H1 (cell line): ENCODE measurements at regions not wholly inside any gene's neighbourhood (a gene's known extent, or its start where the extent isn't known, plus 50 kb on each side); places are given as distances from the start of the nearest gene placed in this dataset.

Experiments used
- CTCF ChIA-PET: fragments of 300-600 bp; sonication (Branson Sonifier 250); formaldehyde crosslinking; loops from one replicate; lab custom pipeline; 2021; ENCODE audit not compliant: partially characterized antibody; lab: Charles Lee
- POLR2A ChIA-PET: fragments of 300-600 bp; sonication (Branson Sonifier 250); formaldehyde crosslinking; loops from one replicate; lab custom pipeline; 2021; ENCODE audit warnings: inconsistent platforms; ENCODE audit not compliant: partially characterized antibody; lab: Charles Lee
- DNase-seq, 2 experiments: peaks; one replicate each; pipeline versions ENCODE4 v3.0.0 to v3.0.0-alpha.2; 2010 to 2022; ENCODE audit warnings: low spot score in 2 of 2, low read depth in 1 of 2, mixed read lengths in 1 of 2
- FAIRE-seq: peaks from 2 replicates; lab custom pipeline; 2011; peaks lifted over from hg19 to GRCh38; lab: Jason Lieb, UNC
- H2AFZ ChIP-seq: 2 replicates; pipeline ENCODE4 v1.8.1; 2012; ENCODE audit warnings: low read length, inconsistent platforms
- H2AK5ac ChIP-seq: 2 replicates; pipeline ENCODE4 v1.6.1; 2013; ENCODE audit warnings: low read depth, low read length
- H2BK120ac ChIP-seq: replicated peaks from 2 replicates; pipeline ENCODE3; 2013; ENCODE audit warnings: low read depth, low read length, inconsistent platforms
- H2BK12ac ChIP-seq: 2 replicates; pipeline ENCODE4 v1.6.1; 2013; ENCODE audit warnings: low read depth, low read length
- H2BK15ac ChIP-seq: 2 replicates; pipeline ENCODE4 v1.6.1; 2013; ENCODE audit warnings: low read length
- H2BK20ac ChIP-seq: 2 replicates; pipeline ENCODE4 v1.6.1; 2013; ENCODE audit warnings: low read length
- H2BK5ac ChIP-seq: 2 replicates; pipeline ENCODE4 v1.6.1; 2013; ENCODE audit warnings: low read depth, low read length
- H3K14ac ChIP-seq: 2 replicates; pipeline ENCODE4 v1.6.1; 2013; ENCODE audit warnings: inconsistent platforms; ENCODE audit not compliant: insufficient read length
- H3K18ac ChIP-seq: 2 replicates; pipeline ENCODE4 v1.6.1; 2013; ENCODE audit warnings: low read length; ENCODE audit errors: extremely low read depth
- H3K23ac ChIP-seq: 2 replicates; pipeline ENCODE4 v1.6.1; 2013; ENCODE audit warnings: inconsistent platforms; ENCODE audit not compliant: insufficient read length
- H3K23me2 ChIP-seq: 2 replicates; pipeline ENCODE4 v1.6.1; 2013; ENCODE audit warnings: low read depth, low read length
- H3K27ac ChIP-seq: 2 replicates; pipeline ENCODE4 v1.6.1; 2011; ENCODE audit warnings: low read depth, low read length, inconsistent platforms
- H3K27me3 ChIP-seq, 4 experiments: replicated peaks in 1 of 4; 1 replicate in 1 of 4; 2 replicates in 3 of 4; pipeline versions ENCODE4 v1.6.1 to v1.8.1; 2011 to 2013; ENCODE audit warnings: low read length in 3 of 4, mild to moderate bottlenecking in 3 of 4, inconsistent platforms in 2 of 4, mixed read lengths in 2 of 4, moderate library complexity in 1 of 4; ENCODE audit not compliant: control insufficient read depth in 3 of 4, insufficient read depth in 3 of 4; ENCODE audit errors: extremely low read depth in 1 of 4
- H3K36me3 ChIP-seq, 4 experiments: 2 replicates each; pipeline versions ENCODE4 v1.6.1 to v1.8.1; 2011 to 2013; ENCODE audit warnings: mild to moderate bottlenecking in 4 of 4, low read length in 3 of 4, moderate library complexity in 2 of 4, control low read depth in 1 of 4, inconsistent platforms in 1 of 4; ENCODE audit not compliant: insufficient read depth in 4 of 4, control insufficient read depth in 2 of 4
- H3K4ac ChIP-seq: replicated peaks from 2 replicates; pipeline ENCODE3; 2013; ENCODE audit warnings: low read length, low read depth, mixed read lengths, inconsistent platforms; ENCODE audit not compliant: insufficient read length
- H3K4me1 ChIP-seq, 4 experiments: replicated peaks in 1 of 4; 1 replicate in 1 of 4; 2 replicates in 3 of 4; pipeline versions ENCODE4 v1.6.1 to v1.8.1; 2011 to 2013; ENCODE audit warnings: low read length in 3 of 4, inconsistent platforms in 2 of 4, mixed read lengths in 1 of 4; ENCODE audit not compliant: insufficient read depth in 4 of 4, control insufficient read depth in 3 of 4
- H3K4me2 ChIP-seq, 2 experiments: 2 replicates each; pipeline versions ENCODE4 v1.6.1 to v1.8.1; 2011 to 2013; ENCODE audit warnings: low read depth in 2 of 2, low read length in 2 of 2, control low read depth in 1 of 2, inconsistent platforms in 1 of 2, mild to moderate bottlenecking in 1 of 2; ENCODE audit not compliant: insufficient read depth in 1 of 2
- H3K4me3 ChIP-seq, 4 experiments: fragments of 200-600, 300-600 bp in 1 of 4; sonication (generic), shearing (Covaris generic), sonication (Bioruptor Twin) in 1 of 4; 2 replicates each; pipeline versions ENCODE4 v1.5.1 to v1.8.1; 2011 to 2016; ENCODE audit warnings: low read length in 4 of 4, low read depth in 3 of 4, control low read depth in 2 of 4, inconsistent platforms in 2 of 4, mild to moderate bottlenecking in 2 of 4, mixed read lengths in 1 of 4, moderate library complexity in 1 of 4; ENCODE audit not compliant: insufficient read depth in 2 of 4; ENCODE audit errors: extremely low read depth in 1 of 4
- H3K56ac ChIP-seq: replicated peaks from 2 replicates; pipeline ENCODE3; 2013; ENCODE audit warnings: low read depth, mild to moderate bottlenecking, mixed read lengths, low read length, inconsistent platforms; ENCODE audit not compliant: insufficient read length
- H3K79me1 ChIP-seq: 2 replicates; pipeline ENCODE4 v1.6.1; 2013; ENCODE audit warnings: low read depth, low read length, control low read depth
- H3K79me2 ChIP-seq, 2 experiments: 2 replicates each; pipeline versions ENCODE4 v1.6.1 to v1.8.1; 2012 to 2013; ENCODE audit warnings: low read length in 2 of 2, mild to moderate bottlenecking in 2 of 2, inconsistent platforms in 1 of 2; ENCODE audit not compliant: insufficient read depth in 2 of 2, control insufficient read depth in 1 of 2
- H3K9ac ChIP-seq, 4 experiments: replicated peaks in 1 of 4; 1 replicate in 1 of 4; 2 replicates in 3 of 4; pipeline versions ENCODE4 v1.6.1 to v1.8.1; 2011 to 2013; ENCODE audit warnings: low read depth in 3 of 4, low read length in 3 of 4, control low read depth in 2 of 4, mild to moderate bottlenecking in 2 of 4, moderate library complexity in 2 of 4, inconsistent platforms in 1 of 4; ENCODE audit errors: extremely low read depth in 1 of 4
- H3K9me3 ChIP-seq, 2 experiments: 2 replicates each; pipeline versions ENCODE4 v1.6.1 to v1.8.1; 2012 to 2013; ENCODE audit warnings: mild to moderate bottlenecking in 2 of 2, moderate library complexity in 2 of 2, control low read depth in 1 of 2, inconsistent platforms in 1 of 2, low read depth in 1 of 2, low read length in 1 of 2, mixed read lengths in 1 of 2; ENCODE audit not compliant: insufficient read depth in 2 of 2
- H4K20me1 ChIP-seq, 2 experiments: replicated peaks in 1 of 2; 2 replicates each; pipeline versions ENCODE3 to v1.8.1; 2011 to 2013; ENCODE audit warnings: inconsistent platforms in 2 of 2, low read length in 2 of 2, mild to moderate bottlenecking in 1 of 2; ENCODE audit not compliant: insufficient read depth in 2 of 2, control insufficient read depth in 1 of 2
- H4K5ac ChIP-seq: 2 replicates; pipeline ENCODE4 v1.6.1; 2013; ENCODE audit warnings: low read length, low read depth, mixed read lengths, inconsistent platforms; ENCODE audit not compliant: insufficient read length
- H4K8ac ChIP-seq: 2 replicates; pipeline ENCODE4 v1.8.0; 2013; ENCODE audit warnings: mild to moderate bottlenecking, moderate library complexity, low read length, inconsistent platforms; ENCODE audit not compliant: insufficient read depth; ENCODE audit errors: extremely low read depth
- H4K91ac ChIP-seq: replicated peaks from 2 replicates; pipeline ENCODE3; 2013; ENCODE audit warnings: low read length, mixed read lengths, inconsistent platforms; ENCODE audit not compliant: insufficient read length
- BCL11A ChIP-seq, 2 experiments: IDR thresholded peaks; one replicate each; pipeline ENCODE4 v1.6.1; 2011; ENCODE audit warnings: low read depth in 2 of 2, low read length in 2 of 2, mild to moderate bottlenecking in 2 of 2
- CBX5 ChIP-seq: fragments of 300-800, 300-1000 bp; sonication (generic); IDR thresholded peaks from 2 replicates; pipeline ENCODE4 v1.7.1; 2016; ENCODE audit warnings: antibody characterized with exemption, low read length, low read depth
- CBX8 ChIP-seq: fragments of 300-800, 300-1000 bp; sonication (generic); IDR thresholded peaks from 2 replicates; pipeline ENCODE4 v1.7.1; 2016; ENCODE audit warnings: low read depth, low read length, borderline replicate concordance
- CEBPB ChIP-seq: IDR thresholded peaks from 2 replicates; pipeline ENCODE4 v1.6.1; 2012; ENCODE audit warnings: low read depth, low read length
- EZH2 ChIP-seq: fragments of 200-600 bp; sonication (generic); IDR thresholded peaks from 2 replicates; pipeline ENCODE4 v1.7.1; 2012; ENCODE audit warnings: low read depth, mild to moderate bottlenecking, moderate library complexity, low read length, inconsistent platforms; ENCODE audit not compliant: severe bottlenecking
- HDAC6 ChIP-seq: IDR thresholded peaks from one replicate; pipeline ENCODE4 v1.7.1; 2012; ENCODE audit warnings: low read depth, mild to moderate bottlenecking, inconsistent platforms, low read length, moderate library complexity
- KDM4A ChIP-seq: IDR thresholded peaks from one replicate; pipeline ENCODE4 v1.7.1; 2012; ENCODE audit warnings: low read depth, mild to moderate bottlenecking, moderate library complexity, low read length, inconsistent platforms; ENCODE audit not compliant: severe bottlenecking
- KDM5A ChIP-seq: fragments of 200-600 bp; IDR thresholded peaks from 2 replicates; pipeline ENCODE4 v1.7.1; 2012; ENCODE audit warnings: mild to moderate bottlenecking, low read length, inconsistent platforms, mixed read lengths
- NRF1 ChIP-seq: IDR thresholded peaks from 2 replicates; pipeline ENCODE4 v1.6.1; 2011; ENCODE audit warnings: mild to moderate bottlenecking, low read depth, low read length, improper control_type of control experiment
- POLR2A ChIP-seq, 2 experiments: IDR thresholded peaks; 1 replicate in 1 of 2; 2 replicates in 1 of 2; pipeline ENCODE4 v1.6.1; 2011; ENCODE audit warnings: low read depth in 2 of 2, low read length in 2 of 2, mild to moderate bottlenecking in 2 of 2; ENCODE audit errors: control extremely low read depth in 1 of 2
- RXRA ChIP-seq: IDR thresholded peaks from 2 replicates; pipeline ENCODE4 v1.6.1; 2011; ENCODE audit warnings: low read depth, mild to moderate bottlenecking, low read length, moderate library complexity; ENCODE audit not compliant: insufficient read depth
- SIX5 ChIP-seq: IDR thresholded peaks from 2 replicates; pipeline ENCODE4 v1.6.1; 2011; ENCODE audit warnings: mild to moderate bottlenecking, low read depth, low read length
- TAF7 ChIP-seq: optimal IDR thresholded peaks from 2 replicates; pipeline ENCODE3; 2011; ENCODE audit warnings: low read depth, mild to moderate bottlenecking, inconsistent platforms, low read length, moderate library complexity, borderline replicate concordance
- whole genome bisulfite sequencing, 2 experiments: shearing (Covaris generic) in 1 of 2; methylation state at CpG; one replicate each; pipeline versions ENCODE4 v1.1.6 to v1.1.7; 2013 to 2015; ENCODE audit warnings: low lambda C conversion rate in 2 of 2, mixed read lengths in 2 of 2, inconsistent platforms in 1 of 2, low coverage in 1 of 2, missing lambda C conversion rate in 1 of 2; ENCODE audit not compliant: insufficient replicate concordance in 2 of 2, insufficient coverage in 1 of 2, insufficient read length in 1 of 2; ENCODE audit errors: extremely low coverage in 1 of 2, missing lambda C conversion rate in 1 of 2; 5-methylcytosine and 5-hydroxymethylcytosine counted together
- TF ChIP-seq, protein P1 (sequence below): IDR thresholded peaks from 2 replicates; pipeline ENCODE4 v1.6.1; 2011; ENCODE audit warnings: low read depth, mild to moderate bottlenecking, low read length; ENCODE audit not compliant: insufficient read depth

DNA sequence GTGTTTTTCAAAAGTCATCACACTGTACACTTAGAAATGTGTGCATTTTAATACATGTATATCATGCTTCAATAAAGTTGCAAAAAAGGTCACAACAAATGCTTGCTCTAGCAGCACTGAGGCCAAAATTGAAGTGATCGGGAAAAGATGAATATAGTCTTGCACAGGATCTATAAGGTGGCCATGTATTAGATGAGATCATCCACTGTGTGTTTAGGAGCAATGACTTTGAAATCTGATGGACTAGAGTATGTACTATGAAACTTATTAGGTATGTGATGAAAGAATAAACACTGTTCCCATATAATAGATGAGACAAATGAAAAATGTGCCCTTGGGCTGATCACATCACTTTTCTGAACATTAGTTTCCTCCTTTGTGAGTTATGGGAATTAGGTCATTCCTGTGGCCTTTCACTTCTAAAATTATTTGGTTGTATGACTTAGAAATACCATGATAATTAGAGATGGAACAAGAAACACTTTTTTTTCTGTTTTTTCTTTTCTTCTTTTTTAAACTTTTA is 984.6 kb downstream of the ADGRL2 start:
- Histone ChIP-seq H3K9me3 (peaks cover 0 to 3% of the 10 kb centered on the region in 2 experiments; a peak in 1 of 4 replicates), H3K36me3 (peaks cover 0 to 3% (median 0%) of the 10 kb centered on the region in 4 experiments; a peak in 1 of 8 replicates), H3K14ac (no peak overlapping the region), H4K5ac (no peak overlapping the region), H3K27ac (no peak overlapping the region), H3K79me1 (no peaks in the 10 kb centered on the region), H3K4me2 (no peak overlapping the region), H2BK20ac (no peak overlapping the region), H3K9ac (no peak overlapping the region), H3K23me2 (no peaks in the 10 kb centered on the region), H3K79me2 (no peaks in the 10 kb centered on the region), H3K4ac (no peak overlapping the region), H2BK120ac (no peak overlapping the region), H2AK5ac (no peak overlapping the region), H4K91ac (no peak overlapping the region), H3K4me3 (no peak overlapping the region), H3K23ac (no peak overlapping the region), H3K4me1 (no peaks in the 10 kb centered on the region), H3K56ac (no peak overlapping the region), H4K20me1 (no peaks in the 10 kb centered on the region), H4K8ac (no peak overlapping the region), H2BK12ac (no peak overlapping the region), H3K18ac (no peak overlapping the region), H2AFZ (no peak overlapping the region), H2BK5ac (no peak overlapping the region), H2BK15ac (no peak overlapping the region), H3K27me3 (no peaks in the 10 kb centered on the region)
- ChIA-PET POLR2A (interaction anchor here (0.6 kb wide), 1 partner anchor 199 kb away, joined by 4 read pairs; no protein-coding TSS in a partner anchor), CTCF (interaction anchor here (0.6 to 1.8 kb wide), 4 partner anchors 10 to 695 kb away, joined by 3 to 8 read pairs (median 3); no protein-coding TSS in a partner anchor)
- FAIRE-seq, result no peak
- WGBS, 2 experiments, result 92% methylated on average over 1 of the region's 1 CpG; no CpG with 5 or more reads in 1 of the 2 experiments
- DNase-seq, result no peak
- TF ChIP-seq, protein P1, sequence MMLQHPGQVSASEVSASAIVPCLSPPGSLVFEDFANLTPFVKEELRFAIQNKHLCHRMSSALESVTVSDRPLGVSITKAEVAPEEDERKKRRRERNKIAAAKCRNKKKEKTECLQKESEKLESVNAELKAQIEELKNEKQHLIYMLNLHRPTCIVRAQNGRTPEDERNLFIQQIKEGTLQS, result no peak
- no peak for TF ChIP-seq KDM5A
- no peak for TF ChIP-seq POLR2A (IDR thresholded peaks at IDR 0.05; ENCODE audit: control extremely low read depth in 1 of 2, low read depth in 2 of 2, low read length in 2 of 2)
- no peak for TF ChIP-seq EZH2
- no peak for TF ChIP-seq SIX5
- no peak for TF ChIP-seq CBX8
- no peak for TF ChIP-seq TAF7
- TF ChIP-seq RXRA, result no peak
- no peak for TF ChIP-seq BCL11A (IDR thresholded peaks at IDR 0.05; ENCODE audit: low read depth in 2 of 2, low read length in 2 of 2)
- TF ChIP-seq HDAC6, result no peak
- no peak for TF ChIP-seq CEBPB
- TF ChIP-seq CBX5, result no peak
- TF ChIP-seq NRF1, result no peak
- TF ChIP-seq KDM4A, result no peak
